Neural cell (in vitro differentiated cells): ENCODE measurements at regions not wholly inside any gene's neighbourhood (a gene's known extent, or its start where the extent isn't known, plus 50 kb on each side); places are given as distances from the start of the nearest gene placed in this dataset.

Experiments
- EZH2 ChIP-seq: fragments of 200-600, 300-800 bp; shearing (Covaris generic), sonication (generic); IDR thresholded peaks from 2 replicates; pipeline ENCODE4 v1.6.1; 2014; ENCODE audit warnings: antibody characterized with exemption, low read length, borderline replicate concordance, mild to moderate bottlenecking; ENCODE audit not compliant: insufficient read depth, poor library complexity, severe bottlenecking
- RAD21 ChIP-seq: fragments of 450-650 bp; conservative IDR thresholded peaks from 2 replicates; pipeline ENCODE4 v1.6.1; 2014; ENCODE audit warnings: antibody characterized with exemption, mild to moderate bottlenecking, moderate library complexity
- REST ChIP-seq: IDR thresholded peaks from 2 replicates; pipeline ENCODE4 v1.6.1; 2012; ENCODE audit warnings: borderline replicate concordance
- TAF1 ChIP-seq: IDR thresholded peaks from 2 replicates; pipeline ENCODE4 v1.6.1; 2012; ENCODE audit warnings: low read depth
- TF ChIP-seq, protein P1 (sequence below): fragments of 450-650 bp; IDR thresholded peaks from 2 replicates; pipeline ENCODE4 v1.5.1; 2014; ENCODE audit warnings: antibody characterized with exemption, mild to moderate bottlenecking, moderate library complexity; ENCODE audit not compliant: poor library complexity, severe bottlenecking

- TF ChIP-seq RAD21 (no peak), EZH2 (no peak), REST (no peak), TAF1 (no peak)
- TF ChIP-seq, protein P1, sequence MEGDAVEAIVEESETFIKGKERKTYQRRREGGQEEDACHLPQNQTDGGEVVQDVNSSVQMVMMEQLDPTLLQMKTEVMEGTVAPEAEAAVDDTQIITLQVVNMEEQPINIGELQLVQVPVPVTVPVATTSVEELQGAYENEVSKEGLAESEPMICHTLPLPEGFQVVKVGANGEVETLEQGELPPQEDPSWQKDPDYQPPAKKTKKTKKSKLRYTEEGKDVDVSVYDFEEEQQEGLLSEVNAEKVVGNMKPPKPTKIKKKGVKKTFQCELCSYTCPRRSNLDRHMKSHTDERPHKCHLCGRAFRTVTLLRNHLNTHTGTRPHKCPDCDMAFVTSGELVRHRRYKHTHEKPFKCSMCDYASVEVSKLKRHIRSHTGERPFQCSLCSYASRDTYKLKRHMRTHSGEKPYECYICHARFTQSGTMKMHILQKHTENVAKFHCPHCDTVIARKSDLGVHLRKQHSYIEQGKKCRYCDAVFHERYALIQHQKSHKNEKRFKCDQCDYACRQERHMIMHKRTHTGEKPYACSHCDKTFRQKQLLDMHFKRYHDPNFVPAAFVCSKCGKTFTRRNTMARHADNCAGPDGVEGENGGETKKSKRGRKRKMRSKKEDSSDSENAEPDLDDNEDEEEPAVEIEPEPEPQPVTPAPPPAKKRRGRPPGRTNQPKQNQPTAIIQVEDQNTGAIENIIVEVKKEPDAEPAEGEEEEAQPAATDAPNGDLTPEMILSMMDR: no peak
Measured at GRCh38 chr1:217360510-217360909, 270.4 kb downstream of the GPATCH2 start.
